Mesenchymal stem cell (in vitro differentiated cells and primary cell): ENCODE measurements at regions not wholly inside any gene's neighbourhood (a gene's known extent, or its start where the extent isn't known, plus 50 kb on each side); places are given as distances from the start of the nearest gene placed in this dataset.
A peak's percentile ranks its signal among the peaks of the same experiment; 100 is the strongest.

Experiments
- DNase-seq: peaks from one replicate; pipeline ENCODE4 v3.0.0-alpha.2; 2013
- H2AFZ ChIP-seq: one replicate; pipeline ENCODE4 v1.6.1; 2013; ENCODE audit warnings: low read depth, mild to moderate bottlenecking, control low read depth, inconsistent platforms, low read length, moderate library complexity
- H2AK5ac ChIP-seq: 2 replicates; pipeline ENCODE4 v1.6.1; 2013; ENCODE audit warnings: low read length, moderate library complexity, mild to moderate bottlenecking, inconsistent platforms; ENCODE audit not compliant: severe bottlenecking
- H2BK120ac ChIP-seq: one replicate; pipeline ENCODE4 v1.6.1; 2013; ENCODE audit warnings: low read depth, mild to moderate bottlenecking, inconsistent platforms, low read length, moderate library complexity
- H2BK12ac ChIP-seq, 2 experiments: one replicate each; pipeline ENCODE4 v1.6.1; 2013; ENCODE audit warnings: inconsistent platforms in 2 of 2, low read length in 2 of 2, mild to moderate bottlenecking in 2 of 2, moderate library complexity in 2 of 2, control low read depth in 1 of 2
- H2BK15ac ChIP-seq: one replicate; pipeline ENCODE4 v1.6.1; 2013; ENCODE audit warnings: mild to moderate bottlenecking, low read depth, inconsistent platforms; ENCODE audit not compliant: poor library complexity, severe bottlenecking
- H2BK5ac ChIP-seq: 2 replicates; pipeline ENCODE4 v1.6.1; 2013; ENCODE audit warnings: low read depth, mild to moderate bottlenecking, low read length, control low read depth, inconsistent platforms; ENCODE audit not compliant: poor library complexity, severe bottlenecking
- H3K14ac ChIP-seq, 2 experiments: one replicate each; pipeline ENCODE4 v1.6.1; 2013; ENCODE audit warnings: inconsistent platforms in 2 of 2, low read length in 2 of 2, control low read depth in 1 of 2, mild to moderate bottlenecking in 1 of 2, moderate library complexity in 1 of 2
- H3K18ac ChIP-seq, 2 experiments: one replicate each; pipeline ENCODE4 v1.6.1; 2013; ENCODE audit warnings: inconsistent platforms in 2 of 2, low read length in 2 of 2, control low read depth in 1 of 2, low read depth in 1 of 2, mild to moderate bottlenecking in 1 of 2
- H3K23ac ChIP-seq, 2 experiments: one replicate each; pipeline ENCODE4 v1.6.1; 2013; ENCODE audit warnings: inconsistent platforms in 2 of 2, low read length in 2 of 2, mild to moderate bottlenecking in 2 of 2, moderate library complexity in 2 of 2, control low read depth in 1 of 2
- H3K27ac ChIP-seq: 2 replicates; pipeline ENCODE4 v1.5.1; 2013; ENCODE audit warnings: mild to moderate bottlenecking, moderate library complexity, low read length, control low read depth, inconsistent platforms; ENCODE audit not compliant: poor library complexity, severe bottlenecking
- H3K27me3 ChIP-seq, 2 experiments: 2 replicates each; pipeline versions ENCODE4 v1.6.1 to v1.7.0; 2013; ENCODE audit warnings: low read length in 2 of 2, mild to moderate bottlenecking in 2 of 2, moderate library complexity in 2 of 2, control low read depth in 1 of 2, inconsistent platforms in 1 of 2; ENCODE audit not compliant: control insufficient read depth in 1 of 2, insufficient read depth in 1 of 2
- H3K36me3 ChIP-seq, 2 experiments: 2 replicates each; pipeline versions ENCODE4 v1.6.1 to v1.7.0; 2013; ENCODE audit warnings: low read length in 2 of 2, control low read depth in 1 of 2, inconsistent platforms in 1 of 2, low read depth in 1 of 2, mild to moderate bottlenecking in 1 of 2; ENCODE audit not compliant: insufficient read depth in 2 of 2, control insufficient read depth in 1 of 2
- H3K4ac ChIP-seq, 2 experiments: one replicate each; pipeline ENCODE4 v1.6.1; 2013; ENCODE audit warnings: inconsistent platforms in 2 of 2, low read length in 2 of 2, mild to moderate bottlenecking in 2 of 2, moderate library complexity in 2 of 2, control low read depth in 1 of 2, low read depth in 1 of 2
- H3K4me1 ChIP-seq: 2 replicates; pipeline ENCODE4 v1.6.1; 2013; ENCODE audit warnings: low read depth, low read length, control low read depth; ENCODE audit not compliant: control insufficient read depth, insufficient read depth
- H3K4me2 ChIP-seq: 2 replicates; pipeline ENCODE4 v1.6.1; 2013; ENCODE audit warnings: low read length, mild to moderate bottlenecking, inconsistent platforms; ENCODE audit not compliant: poor library complexity, severe bottlenecking
- H3K4me3 ChIP-seq, 2 experiments: 2 replicates each; pipeline versions ENCODE4 v1.5.1 to v1.7.0; 2013; ENCODE audit warnings: low read length in 2 of 2, mild to moderate bottlenecking in 2 of 2, control low read depth in 1 of 2, low read depth in 1 of 2; ENCODE audit not compliant: insufficient read depth in 1 of 2
- H3K79me1 ChIP-seq: replicated peaks from 2 replicates; pipeline ENCODE4 v1.6.1; 2013; ENCODE audit warnings: mild to moderate bottlenecking, control low read depth, low read length, inconsistent platforms; ENCODE audit not compliant: poor library complexity, severe bottlenecking
- H3K9ac ChIP-seq: 2 replicates; pipeline ENCODE4 v1.7.0; 2013; ENCODE audit warnings: mild to moderate bottlenecking, low read length, moderate library complexity
- H3K9me3 ChIP-seq: 2 replicates; pipeline ENCODE4 v1.7.0; 2013; ENCODE audit warnings: mild to moderate bottlenecking, low read length; ENCODE audit not compliant: control insufficient read depth
- H4K8ac ChIP-seq: one replicate; pipeline ENCODE4 v1.6.1; 2013; ENCODE audit warnings: inconsistent platforms, mild to moderate bottlenecking, low read length, moderate library complexity
- H4K91ac ChIP-seq: one replicate; pipeline ENCODE4 v1.6.1; 2013; ENCODE audit warnings: mild to moderate bottlenecking, low read length, inconsistent platforms
- WGBS: methylation state at CpG from one replicate; pipeline ENCODE4 v1.1.7; 2013; ENCODE audit warnings: mixed read lengths; 5-methylcytosine and 5-hydroxymethylcytosine counted together

GRCh38 chr6:19713984-19714383 is 123.2 kb upstream of the ID4 start:
- Histone ChIP-seq H3K4me1 (no peaks in the 10 kb centered on the region), H3K14ac (no peak overlapping the region), H3K4me3 (no peak overlapping the region), H2BK12ac (no peak overlapping the region), H3K79me1 (no peaks in the 10 kb centered on the region), H2BK5ac (no peak overlapping the region), H3K9ac (no peak overlapping the region), H2AK5ac (no peak overlapping the region), H3K4ac (no peak overlapping the region), H3K36me3 (no peaks in the 10 kb centered on the region), H3K27ac (no peak overlapping the region), H3K4me2 (no peak overlapping the region), H4K91ac (no peak overlapping the region), H3K9me3 (no peaks in the 10 kb centered on the region), H2AFZ (no peak overlapping the region), H3K18ac (no peak overlapping the region), H2BK120ac (no peak overlapping the region), H3K27me3 (no peaks in the 10 kb centered on the region), H4K8ac (no peak overlapping the region), H3K23ac (no peak overlapping the region), H2BK15ac (no peak overlapping the region)
- WGBS, result 87% methylated on average over 2 of the region's 3 CpGs
- DNase-seq, result no peak

DNA sequence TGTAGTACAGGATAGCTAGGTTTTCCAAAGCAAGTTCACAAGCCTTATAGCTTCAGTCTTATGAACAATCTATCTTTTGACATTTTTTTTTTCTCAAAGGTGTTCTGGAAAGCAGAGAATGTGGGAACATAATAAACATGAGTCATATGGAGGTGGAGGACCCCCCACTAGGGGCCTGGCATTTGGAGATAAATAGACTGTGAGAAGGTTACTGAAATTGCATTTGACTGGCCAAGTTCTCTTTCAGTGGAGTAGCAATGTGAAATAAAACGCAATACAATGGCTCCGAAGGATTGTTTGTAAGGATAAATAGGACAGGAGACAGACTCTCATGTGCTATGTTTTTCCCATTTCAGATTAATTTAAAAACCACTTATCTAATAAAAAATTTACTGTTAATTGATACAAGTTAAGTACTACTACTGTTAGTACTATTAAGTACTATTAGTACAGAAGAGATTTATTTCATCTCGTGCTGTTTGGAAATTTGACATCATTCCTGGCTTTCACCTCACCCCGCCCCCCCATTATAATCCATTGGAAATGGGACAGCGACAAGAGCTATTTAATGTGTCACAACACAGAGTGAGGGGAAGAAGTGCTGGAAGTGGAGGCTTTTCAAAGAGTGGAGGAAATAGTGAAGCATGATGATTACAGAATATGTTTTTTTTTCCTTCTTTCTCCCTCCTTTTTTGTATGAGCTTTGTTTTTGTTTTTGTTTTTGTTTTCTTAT is 122.6 kb upstream of the ID4 start:
- Histone ChIP-seq H3K23ac (no peak overlapping the region), H3K18ac (no peak overlapping the region), H3K27me3 (no peaks in the 10 kb centered on the region)

DNA sequence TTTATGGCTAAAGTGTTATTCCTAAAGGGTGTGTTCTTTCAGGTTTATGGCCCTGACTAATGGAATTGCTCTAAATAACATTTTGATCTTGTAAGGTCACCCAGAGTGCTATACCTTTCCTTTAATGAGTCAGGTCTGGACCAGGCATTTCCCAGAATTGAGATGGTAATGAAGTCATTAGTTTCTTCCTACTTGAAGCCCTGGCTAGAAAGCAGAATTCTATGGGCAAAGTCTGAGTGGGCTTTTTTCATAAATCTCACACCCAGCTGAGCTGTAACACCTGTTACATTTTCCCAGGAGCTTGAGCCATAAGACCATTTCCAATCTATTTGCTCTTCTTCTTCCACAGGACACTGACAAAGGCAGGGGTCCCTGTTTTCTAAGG is 122.0 kb upstream of the ID4 start:
- no peak overlapping the region for H3K9ac ChIP-seq
- H3K18ac ChIP-seq, result no peak overlapping the region
- H3K4me1 ChIP-seq, result no peaks in the 10 kb centered on the region
- no peak overlapping the region for H3K23ac ChIP-seq
- no peak overlapping the region for H4K91ac ChIP-seq
- H3K36me3 ChIP-seq, result no peaks in the 10 kb centered on the region
- no peak overlapping the region for H2AK5ac ChIP-seq
- H3K27ac ChIP-seq, result no peak overlapping the region
- no peak overlapping the region for H2AFZ ChIP-seq
- H2BK12ac ChIP-seq, result no peak overlapping the region
- H3K4me2 ChIP-seq, result no peak overlapping the region
- H4K8ac ChIP-seq, result no peak overlapping the region
- H3K14ac ChIP-seq, result no peak overlapping the region
- no peaks in the 10 kb centered on the region for H3K9me3 ChIP-seq
- H3K27me3 ChIP-seq, result no peaks in the 10 kb centered on the region
- H2BK120ac ChIP-seq, result no peak overlapping the region
- no peak overlapping the region for H3K4ac ChIP-seq
- H3K79me1 ChIP-seq, result no peaks in the 10 kb centered on the region
- no peak overlapping the region for H2BK15ac ChIP-seq
- no peak overlapping the region for H2BK5ac ChIP-seq
- no peak for DNase-seq
- no peak overlapping the region for H3K4me3 ChIP-seq

More for the DNA sequence above, 122.6 kb upstream of the ID4 start:
- no peak overlapping the region for H3K4me2 ChIP-seq
- no peak overlapping the region for H3K14ac ChIP-seq
- H3K4me1 ChIP-seq, result no peaks in the 10 kb centered on the region
- no peak overlapping the region for H3K27ac ChIP-seq
- no peak overlapping the region for H3K4ac ChIP-seq
- no peak overlapping the region for H4K8ac ChIP-seq
- H4K91ac ChIP-seq, result no peak overlapping the region
- H3K9me3 ChIP-seq, result no peaks in the 10 kb centered on the region
- no peaks in the 10 kb centered on the region for H3K79me1 ChIP-seq
- no peak overlapping the region for H2BK5ac ChIP-seq
- no peaks in the 10 kb centered on the region for H3K36me3 ChIP-seq
- 33% methylated on average over 1 of the region's 5 CpGs for WGBS
- H2AFZ ChIP-seq, result no peak overlapping the region
- H3K4me3 ChIP-seq, result no peak overlapping the region
- no peak overlapping the region for H2AK5ac ChIP-seq
- H3K9ac ChIP-seq, result no peak overlapping the region
- no peak overlapping the region for H2BK120ac ChIP-seq
- no peak overlapping the region for H2BK12ac ChIP-seq
- no peak for DNase-seq
- H2BK15ac ChIP-seq, result no peak overlapping the region

- Histone ChIP-seq H2BK120ac (no peak overlapping the region), H2AK5ac (no peak overlapping the region), H3K36me3 (no peaks in the 10 kb centered on the region), H3K23ac (no peak overlapping the region), H2AFZ (no peak overlapping the region), H3K9me3 (no peaks in the 10 kb centered on the region), H3K4me1 (no peaks in the 10 kb centered on the region), H3K9ac (peak overlapping the region; percentile 16), H2BK12ac (no peak overlapping the region), H3K4me2 (no peak overlapping the region), H4K8ac (no peak overlapping the region), H3K4me3 (peak overlapping the region in 1 of 2 experiments; percentile 38), H2BK5ac (no peak overlapping the region), H2BK15ac (no peak overlapping the region), H3K27ac (no peak overlapping the region), H3K18ac (no peak overlapping the region), H4K91ac (no peak overlapping the region), H3K4ac (no peak overlapping the region), H3K79me1 (no peaks in the 10 kb centered on the region), H3K14ac (no peak overlapping the region), H3K27me3 (no peaks in the 10 kb centered on the region)
- DNase-seq, result peak; percentile 54
- WGBS, result 62% methylated on average over 11 of the region's 11 CpGs
Measured at GRCh38 chr6:19719691-19720128, 117.5 kb upstream of the ID4 start.
